ENCODE measurements at regions not wholly inside any gene's neighbourhood (a gene's known extent, or its start where the extent isn't known, plus 50 kb on each side); places are given as distances from the start of the nearest gene placed in this dataset.

- no CpG with 5 or more reads among the region's 3 CpGs for WGBS, 2 donors (ENCODE audit: extremely low coverage in 2 of 2, insufficient read length in 2 of 2, insufficient replicate concordance in 1 of 2)
- Histone ChIP-seq H2BK120ac (ENCODE audit: low read depth, low read length) (no peak overlapping the region), H4K91ac (ENCODE audit: low read depth, low read length, poor library complexity) (no peak overlapping the region), H3K4me2 (ENCODE audit: insufficient read depth, low read length, poor library complexity, severe bottlenecking) (no peak overlapping the region), H2AK5ac (ENCODE audit: low read depth, low read length) (no peak overlapping the region), H2AFZ (ENCODE audit: low read length) (no peak overlapping the region), H3K27ac (replicated peaks; ENCODE audit: low read length) (no peak overlapping the region), H3K9me3 (replicated peaks in 1 of 2; ENCODE audit: control insufficient read depth in 2 of 2, insufficient read depth in 1 of 2, low read depth in 1 of 2, low read length in 2 of 2) (no peaks in the 10 kb centered on the region), H4K8ac (ENCODE audit: low read depth, low read length) (no peak overlapping the region), H3K18ac (ENCODE audit: low read length) (no peak overlapping the region), H3K4me3 (ENCODE audit: low read length in 2 of 2) (no peak overlapping the region), H2BK15ac (ENCODE audit: low read length) (no peak overlapping the region), H2BK12ac (ENCODE audit: low read length) (no peak overlapping the region), H3K9ac (ENCODE audit: low read depth, low read length, poor library complexity) (no peak overlapping the region), H3K4ac (ENCODE audit: low read length) (no peak overlapping the region), H3K79me1 (ENCODE audit: low read depth, low read length) (no peaks in the 10 kb centered on the region), H3K23ac (ENCODE audit: low read depth, low read length, poor library complexity) (no peak overlapping the region), H3K14ac (ENCODE audit: low read length) (no peak overlapping the region), H3K27me3 (ENCODE audit: control insufficient read depth in 3 of 3, insufficient read depth in 3 of 3, low read depth in 1 of 3, low read length in 3 of 3) (no peaks in the 10 kb centered on the region), H3K4me1 (ENCODE audit: control insufficient read depth in 2 of 2, insufficient read depth in 1 of 2, low read depth in 1 of 2, low read length in 2 of 2) (no peaks in the 10 kb centered on the region), H3K36me3 (replicated peaks in 1 of 2; ENCODE audit: control insufficient read depth in 2 of 2, insufficient read depth in 2 of 2, low read length in 2 of 2) (no peaks in the 10 kb centered on the region), H2BK5ac (ENCODE audit: low read length) (no peak overlapping the region)
- DNase-seq (ENCODE audit: low spot score) = no peak
Measured at GRCh38 chr12:27898022-27898421, 74.5 kb downstream of the PTHLH start.

DNA sequence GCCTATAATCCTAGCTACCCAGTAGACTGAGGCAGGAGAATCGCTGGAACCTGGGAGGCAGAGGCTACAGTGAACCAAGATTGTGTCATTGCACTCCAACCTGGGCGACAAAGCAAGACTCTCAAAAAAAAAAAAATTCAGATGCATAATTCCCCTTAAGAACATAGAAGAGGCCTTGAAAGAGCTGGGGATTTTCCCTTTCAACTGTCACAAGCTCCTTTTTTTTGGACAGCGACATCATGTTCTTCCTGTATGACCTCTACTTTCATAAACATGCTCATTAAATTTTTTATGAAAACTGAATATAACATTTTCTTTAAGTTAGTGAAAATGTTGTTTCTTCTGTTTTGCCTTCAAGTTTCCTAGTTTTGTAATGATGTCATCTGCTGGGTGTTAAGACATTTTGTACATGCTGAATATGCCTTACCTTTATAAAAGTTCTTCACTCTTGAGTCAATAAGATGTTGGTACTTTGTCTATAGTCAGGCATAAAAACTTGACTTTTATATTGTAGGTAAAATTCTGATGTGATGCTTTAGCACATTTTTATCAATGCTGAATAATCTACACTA lies 76.0 kb downstream of the PTHLH start:
- H3K4me3 ChIP-seq (ENCODE audit: low read length in 2 of 2) = no peak overlapping the region
- H3K9ac ChIP-seq (ENCODE audit: low read depth, low read length, poor library complexity) = no peak overlapping the region
- no peak for DNase-seq (ENCODE audit: low spot score)
- no peaks in the 10 kb centered on the region for H3K36me3 ChIP-seq (replicated peaks in 1 of 2; ENCODE audit: control insufficient read depth in 2 of 2, insufficient read depth in 2 of 2, low read length in 2 of 2)
- H4K8ac ChIP-seq (ENCODE audit: low read depth, low read length) = no peak overlapping the region
- no peak overlapping the region for H2BK120ac ChIP-seq (ENCODE audit: low read depth, low read length)
- no peak overlapping the region for H2BK12ac ChIP-seq (ENCODE audit: low read length)
- no peaks in the 10 kb centered on the region for H3K4me1 ChIP-seq (ENCODE audit: control insufficient read depth in 2 of 2, insufficient read depth in 1 of 2, low read depth in 1 of 2, low read length in 2 of 2)
- H4K91ac ChIP-seq (ENCODE audit: low read depth, low read length, poor library complexity) = no peak overlapping the region
- no peak overlapping the region for H3K27ac ChIP-seq (replicated peaks; ENCODE audit: low read length)
- no peak overlapping the region for H2AFZ ChIP-seq (ENCODE audit: low read length)
- no CpG with 5 or more reads among the region's 3 CpGs for WGBS, 2 donors (ENCODE audit: extremely low coverage in 2 of 2, insufficient read length in 2 of 2, insufficient replicate concordance in 1 of 2)
- H3K4ac ChIP-seq (ENCODE audit: low read length) = no peak overlapping the region
- no peak overlapping the region for H3K14ac ChIP-seq (ENCODE audit: low read length)
- H3K9me3 ChIP-seq (replicated peaks in 1 of 2; ENCODE audit: control insufficient read depth in 2 of 2, insufficient read depth in 1 of 2, low read depth in 1 of 2, low read length in 2 of 2) = no peaks in the 10 kb centered on the region
- H2BK5ac ChIP-seq (ENCODE audit: low read length) = no peak overlapping the region
- H3K4me2 ChIP-seq (ENCODE audit: insufficient read depth, low read length, poor library complexity, severe bottlenecking) = no peak overlapping the region
- no peak overlapping the region for H3K18ac ChIP-seq (ENCODE audit: low read length)
- no peak overlapping the region for H2AK5ac ChIP-seq (ENCODE audit: low read depth, low read length)
- H3K27me3 ChIP-seq (ENCODE audit: control insufficient read depth in 3 of 3, insufficient read depth in 3 of 3, low read depth in 1 of 3, low read length in 3 of 3) = no peaks in the 10 kb centered on the region
- H3K79me1 ChIP-seq (ENCODE audit: low read depth, low read length) = no peaks in the 10 kb centered on the region
- H2BK15ac ChIP-seq (ENCODE audit: low read length) = no peak overlapping the region
- H3K23ac ChIP-seq (ENCODE audit: low read depth, low read length, poor library complexity) = no peak overlapping the region

DNA sequence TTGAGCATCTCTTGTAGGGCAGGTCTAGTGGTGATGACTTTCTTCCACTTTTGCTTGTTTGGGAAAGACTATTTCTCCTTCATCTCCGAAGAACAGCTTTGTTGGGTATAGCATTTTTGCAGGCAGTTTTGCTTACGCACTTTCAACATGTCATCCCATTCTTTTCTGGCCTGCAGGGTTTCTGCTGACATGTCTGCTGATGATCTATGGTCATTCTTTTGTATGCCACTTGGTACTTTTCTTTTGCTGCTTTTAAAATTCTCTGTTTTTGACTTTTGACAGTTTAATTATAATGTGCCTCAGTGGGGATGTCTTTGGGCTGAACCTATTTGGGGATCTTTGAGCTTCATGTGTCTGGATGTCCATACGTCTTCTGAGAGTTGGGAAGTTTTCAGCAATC lies 78.2 kb downstream of the PTHLH start:
- no peak overlapping the region for H3K4ac ChIP-seq (ENCODE audit: low read length)
- no peak overlapping the region for H4K8ac ChIP-seq (ENCODE audit: low read depth, low read length)
- no CpG with 5 or more reads among the region's 3 CpGs for WGBS, 2 donors (ENCODE audit: extremely low coverage in 2 of 2, insufficient read length in 2 of 2, insufficient replicate concordance in 1 of 2)
- no peak overlapping the region for H4K91ac ChIP-seq (ENCODE audit: low read depth, low read length, poor library complexity)
- H3K14ac ChIP-seq (ENCODE audit: low read length) = no peak overlapping the region
- no peak overlapping the region for H3K27ac ChIP-seq (replicated peaks; ENCODE audit: low read length)
- no peak for DNase-seq (ENCODE audit: low spot score)
- no peaks in the 10 kb centered on the region for H3K27me3 ChIP-seq (ENCODE audit: control insufficient read depth in 3 of 3, insufficient read depth in 3 of 3, low read depth in 1 of 3, low read length in 3 of 3)
- no peak overlapping the region for H2AK5ac ChIP-seq (ENCODE audit: low read depth, low read length)
- H3K79me1 ChIP-seq (ENCODE audit: low read depth, low read length) = no peaks in the 10 kb centered on the region
- no peak overlapping the region for H3K4me3 ChIP-seq (ENCODE audit: low read length in 2 of 2)
- H3K18ac ChIP-seq (ENCODE audit: low read length) = no peak overlapping the region
- no peaks in the 10 kb centered on the region for H3K4me1 ChIP-seq (ENCODE audit: control insufficient read depth in 2 of 2, insufficient read depth in 1 of 2, low read depth in 1 of 2, low read length in 2 of 2)
- H3K23ac ChIP-seq (ENCODE audit: low read depth, low read length, poor library complexity) = no peak overlapping the region
- no peak overlapping the region for H3K4me2 ChIP-seq (ENCODE audit: insufficient read depth, low read length, poor library complexity, severe bottlenecking)
- no peak overlapping the region for H3K9ac ChIP-seq (ENCODE audit: low read depth, low read length, poor library complexity)
- H2BK15ac ChIP-seq (ENCODE audit: low read length) = no peak overlapping the region
- no peaks in the 10 kb centered on the region for H3K36me3 ChIP-seq (replicated peaks in 1 of 2; ENCODE audit: control insufficient read depth in 2 of 2, insufficient read depth in 2 of 2, low read length in 2 of 2)
- no peaks in the 10 kb centered on the region for H3K9me3 ChIP-seq (replicated peaks in 1 of 2; ENCODE audit: control insufficient read depth in 2 of 2, insufficient read depth in 1 of 2, low read depth in 1 of 2, low read length in 2 of 2)
- no peak overlapping the region for H2BK120ac ChIP-seq (ENCODE audit: low read depth, low read length)
- no peak overlapping the region for H2AFZ ChIP-seq (ENCODE audit: low read length)
- no peak overlapping the region for H2BK12ac ChIP-seq (ENCODE audit: low read length)
- no peak overlapping the region for H2BK5ac ChIP-seq (ENCODE audit: low read length)

DNA sequence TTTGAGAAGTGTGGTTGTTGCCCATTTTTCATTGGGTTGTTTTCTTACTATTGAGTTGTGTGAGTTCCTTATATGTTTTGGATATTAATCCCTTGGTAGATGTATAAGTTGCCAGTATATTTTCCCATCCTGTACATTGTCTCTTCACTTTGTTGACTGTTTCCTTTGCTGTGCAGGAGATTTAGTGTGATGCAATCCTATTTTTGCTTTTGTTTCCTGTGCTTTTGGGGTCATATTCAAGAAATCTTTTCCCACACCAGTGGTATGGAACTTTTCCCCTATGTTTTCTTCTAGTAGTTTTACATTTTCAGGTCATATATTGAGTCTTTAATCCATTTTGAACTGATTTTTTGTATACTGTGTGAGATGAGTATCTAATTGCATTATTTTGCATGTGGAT lies 92.8 kb downstream of the PTHLH start:
- Histone ChIP-seq H3K14ac (ENCODE audit: low read length) (no peak overlapping the region), H2BK5ac (ENCODE audit: low read length) (no peak overlapping the region), H3K27ac (replicated peaks; ENCODE audit: low read length) (no peak overlapping the region), H3K36me3 (replicated peaks in 1 of 2; ENCODE audit: control insufficient read depth in 2 of 2, insufficient read depth in 2 of 2, low read length in 2 of 2) (no peaks in the 10 kb centered on the region), H3K4me2 (ENCODE audit: insufficient read depth, low read length, poor library complexity, severe bottlenecking) (no peak overlapping the region), H3K4me3 (ENCODE audit: low read length in 2 of 2) (no peak overlapping the region), H4K91ac (ENCODE audit: low read depth, low read length, poor library complexity) (no peak overlapping the region), H3K4me1 (ENCODE audit: control insufficient read depth in 2 of 2, insufficient read depth in 1 of 2, low read depth in 1 of 2, low read length in 2 of 2) (no peaks in the 10 kb centered on the region), H3K27me3 (ENCODE audit: control insufficient read depth in 3 of 3, insufficient read depth in 3 of 3, low read depth in 1 of 3, low read length in 3 of 3) (no peaks in the 10 kb centered on the region), H4K8ac (ENCODE audit: low read depth, low read length) (no peak overlapping the region), H3K23ac (ENCODE audit: low read depth, low read length, poor library complexity) (no peak overlapping the region), H3K18ac (ENCODE audit: low read length) (no peak overlapping the region), H2BK120ac (ENCODE audit: low read depth, low read length) (no peak overlapping the region), H3K79me1 (ENCODE audit: low read depth, low read length) (no peaks in the 10 kb centered on the region), H3K9ac (ENCODE audit: low read depth, low read length, poor library complexity) (no peak overlapping the region), H3K9me3 (replicated peaks in 1 of 2; ENCODE audit: control insufficient read depth in 2 of 2, insufficient read depth in 1 of 2, low read depth in 1 of 2, low read length in 2 of 2) (no peaks in the 10 kb centered on the region), H2AK5ac (ENCODE audit: low read depth, low read length) (no peak overlapping the region), H2AFZ (ENCODE audit: low read length) (no peak overlapping the region), H3K4ac (ENCODE audit: low read length) (no peak overlapping the region), H2BK15ac (ENCODE audit: low read length) (no peak overlapping the region), H2BK12ac (ENCODE audit: low read length) (no peak overlapping the region)
- DNase-seq (ENCODE audit: low spot score) = no peak

Data from neuronal stem cell (in vitro differentiated cells).